HAP-1 (cell line): ENCODE measurements at regions not wholly inside any gene's neighbourhood (a gene's known extent, or its start where the extent isn't known, plus 50 kb on each side); places are given as distances from the start of the nearest gene placed in this dataset.
A peak's percentile ranks its signal among the peaks of the same experiment; 100 is the strongest.

ENCODE experiments used
- DNase-seq, 2 experiments: peaks; one replicate each; pipeline ENCODE4 v3.0.0-alpha.2; 2016 to 2020; ENCODE audit warnings: low spot score in 2 of 2
- H3K27me3 ChIP-seq: fragments of 250-450 bp; sonication (Bioruptor Pico); 2 replicates; pipeline ENCODE4 v1.5.1; 2020; ENCODE audit warnings: low read depth, mild to moderate bottlenecking, moderate library complexity
- H3K36me3 ChIP-seq: fragments of 250-450 bp; sonication (Bioruptor Pico); replicated peaks from 2 replicates; pipeline ENCODE4 v1.5.1; 2020; ENCODE audit warnings: mild to moderate bottlenecking
- H3K4me1 ChIP-seq: fragments of 250-450 bp; sonication (Bioruptor Pico); 2 replicates; pipeline ENCODE4 v1.5.1; 2020; ENCODE audit warnings: mild to moderate bottlenecking
- H3K4me3 ChIP-seq: fragments of 250-450 bp; sonication (Bioruptor Pico); 2 replicates; pipeline ENCODE4 v1.5.1; 2020; ENCODE audit warnings: mild to moderate bottlenecking, moderate library complexity
- H3K9me3 ChIP-seq: fragments of 250-450 bp; sonication (Bioruptor Pico); 2 replicates; pipeline ENCODE4 v1.5.1; 2020; ENCODE audit warnings: mild to moderate bottlenecking, moderate library complexity
- in situ Hi-C: fragments of 300-500 bp; cut with MboI; formaldehyde crosslinking; loops from 3 replicates; pipeline ENCODE4 v1.14.3; 2020; ENCODE audit warnings: low sequenced_read_pairs, inconsistent platforms, mixed read lengths

DNA sequence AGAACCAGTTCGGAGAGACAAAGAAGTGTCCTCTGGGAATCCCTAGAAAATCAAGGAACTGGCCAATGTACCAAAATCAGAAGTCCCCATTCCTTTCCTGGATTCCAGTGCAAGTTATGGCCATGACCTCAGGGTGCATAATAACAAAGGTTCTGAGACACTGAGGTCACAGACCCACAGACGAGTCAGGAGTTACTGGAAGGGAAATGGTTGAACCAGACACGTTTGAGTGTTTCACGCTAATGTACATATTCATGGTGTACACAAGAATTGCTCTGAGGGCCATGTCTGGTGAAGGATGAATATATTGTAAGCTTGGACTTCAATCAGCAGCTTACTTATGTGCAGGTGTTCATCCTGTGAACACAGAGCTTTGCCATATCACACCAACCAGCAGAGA, 58.6 kb upstream of the KLHL29 start:
- DNase-seq: no peak
- no peaks in the 10 kb centered on the region for H3K4me1 ChIP-seq
- no peaks in the 10 kb centered on the region for H3K9me3 ChIP-seq
- in situ Hi-C loops: no loop called here
- no peaks in the 10 kb centered on the region; the same call in 1 of the 2 replicates for H3K27me3 ChIP-seq
- no peaks in the 10 kb centered on the region for H3K36me3 ChIP-seq
- H3K4me3 ChIP-seq: no peak overlapping the region

DNA sequence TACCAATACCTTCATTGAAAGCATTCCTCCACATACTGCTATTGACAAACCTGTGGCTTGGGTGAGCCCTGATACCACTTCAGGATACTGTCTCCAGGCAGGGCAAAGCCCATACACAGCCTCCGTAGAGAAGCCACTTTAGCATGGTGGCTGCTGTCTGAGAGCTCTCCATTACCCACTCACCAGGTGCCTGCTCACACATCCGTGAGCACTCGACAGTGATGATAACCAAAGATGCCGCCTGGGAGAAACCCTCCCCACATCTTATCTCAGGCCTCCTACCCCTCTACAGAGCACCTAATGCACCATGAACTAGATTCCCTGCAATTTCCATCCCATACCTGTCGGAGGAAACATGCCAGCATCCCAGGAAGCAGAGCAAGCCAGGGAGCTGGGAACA, 57.6 kb upstream of the KLHL29 start:
- H3K4me3 ChIP-seq: no peak overlapping the region
- H3K9me3 ChIP-seq: no peaks in the 10 kb centered on the region
- in situ Hi-C loops: no loop called here
- no peaks in the 10 kb centered on the region for H3K4me1 ChIP-seq
- H3K36me3 ChIP-seq: no peaks in the 10 kb centered on the region
- peaks cover 3% of the 10 kb centered on the region; the same call in 1 of the 2 replicates for H3K27me3 ChIP-seq
- no peak for DNase-seq

DNA sequence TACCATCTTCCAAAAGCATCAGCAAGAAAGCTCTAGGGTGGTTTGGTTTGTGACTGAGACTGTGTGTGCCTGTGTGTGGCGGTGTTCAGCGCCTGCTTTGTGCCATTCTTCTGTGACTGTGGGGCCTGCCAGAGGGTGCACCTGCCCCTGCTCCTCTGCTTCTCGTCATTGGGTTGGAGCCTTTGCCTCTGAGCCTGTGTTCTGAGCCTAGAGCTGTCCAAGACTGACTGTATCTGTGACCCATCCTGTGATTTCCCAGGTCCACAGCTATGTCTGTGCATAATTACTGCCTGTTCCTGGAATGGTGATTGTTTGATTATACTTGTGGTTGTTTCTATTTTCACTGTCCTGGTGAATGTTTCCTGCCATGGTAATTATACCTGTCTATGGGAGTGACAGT, 57.1 kb upstream of the KLHL29 start:
- Histone ChIP-seq H3K4me1 (no peaks in the 10 kb centered on the region), H3K4me3 (no peak overlapping the region), H3K27me3 (peaks cover 3% of the 10 kb centered on the region; the same call in 1 of the 2 replicates), H3K9me3 (no peaks in the 10 kb centered on the region), H3K36me3 (no peaks in the 10 kb centered on the region)
- in situ Hi-C loops: no loop called here
- DNase-seq: no peak

DNA sequence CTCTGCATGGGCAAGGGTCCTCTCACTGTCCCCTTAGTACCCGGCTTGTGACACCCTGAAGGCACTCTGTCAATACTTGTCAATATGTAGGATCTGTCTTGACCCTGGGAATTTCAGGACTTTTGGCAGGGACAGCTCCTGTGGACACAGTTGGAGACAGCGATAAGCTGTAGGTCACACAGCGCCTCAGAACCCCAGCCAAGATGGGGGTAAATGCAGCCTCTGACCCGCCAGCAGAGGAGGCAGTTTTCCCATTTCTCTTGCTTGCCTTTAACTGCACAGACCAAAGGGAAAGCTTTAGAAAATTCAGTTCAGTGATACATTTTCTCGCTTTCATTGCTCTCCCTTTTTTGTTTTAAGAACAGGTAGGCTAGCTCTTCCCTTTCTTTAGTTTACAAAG, 54.8 kb upstream of the KLHL29 start:
- Histone ChIP-seq H3K4me1 (no peaks in the 10 kb centered on the region), H3K36me3 (no peaks in the 10 kb centered on the region), H3K27me3 (0 out of 2 replicates have a peak, but pooled peaks cover 3% of the 10 kb centered on the region), H3K4me3 (no peak overlapping the region), H3K9me3 (no peaks in the 10 kb centered on the region)
- in situ Hi-C loops: no loop called here
- DNase-seq: peak in 1 of 2 experiments; percentile 28
